ENCODE measurements at regions not wholly inside any gene's neighbourhood (a gene's known extent, or its start where the extent isn't known, plus 50 kb on each side); places are given as distances from the start of the nearest gene placed in this dataset.
"Not testable (repeated sequence)": the region's sequence is repeated elsewhere in the genome, so short reads cannot be mapped to it uniquely, and the experiment has no call there.

- not testable (repeated sequence) for H3K9me3 Mint-ChIP-seq, H3K4me3 Mint-ChIP-seq, DNase-seq, H3K27me3 Mint-ChIP-seq, H3K27ac Mint-ChIP-seq, H3K36me3 Mint-ChIP-seq
- peaks cover 22% of the 10 kb centered on the region for H3K4me1 Mint-ChIP-seq
- peak; percentile 33 for ATAC-seq (ENCODE audit: low read depth)
- POLR2A ChIA-PET = interaction anchor here (1.7 kb wide), 1 partner anchor 149 kb away, joined by 5 read pairs; no protein-coding TSS in a partner anchor
Observed at GRCh38 chr12:47365443-47366076, 285.8 kb upstream of the AMIGO2 start.

GRCh38 chr12:47364261-47364660 lies 284.5 kb upstream of the AMIGO2 start:
- no peak for DNase-seq
- no peak for ATAC-seq (ENCODE audit: low read depth)
- Mint-ChIP-seq H3K4me1 (peaks cover 30% of the 10 kb centered on the region), H3K27ac (no peak overlapping the region), H3K9me3 (peaks cover under 1% of the 10 kb centered on the region), H3K27me3 (no peaks in the 10 kb centered on the region), H3K4me3 (peak overlapping the region; percentile 21), H3K36me3 (peaks cover 5% of the 10 kb centered on the region)
- POLR2A ChIA-PET = interaction anchor here (0.6 to 4.8 kb wide), 6 partner anchors 24 to 284 kb away, joined by 3 to 32 read pairs (median 4); partner anchors contain the start of gene AMIGO2

GRCh38 chr12:47362126-47362705 lies 282.5 kb upstream of the AMIGO2 start:
- H3K9me3 Mint-ChIP-seq = peaks cover 5% of the 10 kb centered on the region
- POLR2A ChIA-PET = interaction anchor here (0.5 to 4.8 kb wide), 13 partner anchors 9 to 1854 kb away, joined by 3 to 32 read pairs (median 7); partner anchors contain the start of gene AMIGO2
- DNase-seq = no peak
- no peaks in the 10 kb centered on the region for H3K27me3 Mint-ChIP-seq
- peak overlapping the region; percentile 83 for H3K4me3 Mint-ChIP-seq
- H3K27ac Mint-ChIP-seq = peak overlapping the region; percentile 95
- H3K4me1 Mint-ChIP-seq = peaks cover 40% of the 10 kb centered on the region
- ATAC-seq (ENCODE audit: low read depth) = no peak
- H3K36me3 Mint-ChIP-seq = peaks cover 14% of the 10 kb centered on the region

- H3K9me3 Mint-ChIP-seq = peaks cover 5% of the 10 kb centered on the region
- ATAC-seq (ENCODE audit: low read depth) (peak; percentile 83), DNase-seq (peak; percentile 65)
- H3K27me3 Mint-ChIP-seq = no peaks in the 10 kb centered on the region
- peaks cover 44% of the 10 kb centered on the region for H3K4me1 Mint-ChIP-seq
- peak overlapping the region; percentile 95 for H3K27ac Mint-ChIP-seq
- H3K4me3 Mint-ChIP-seq = peak overlapping the region; percentile 83
- POLR2A ChIA-PET = interaction anchor here (0.5 to 4.8 kb wide), 14 partner anchors 9 to 1855 kb away, joined by 3 to 32 read pairs (median 8); no protein-coding TSS in a partner anchor
- peaks cover 17% of the 10 kb centered on the region for H3K36me3 Mint-ChIP-seq
Observed at GRCh38 chr12:47361389-47362021, 281.7 kb upstream of the AMIGO2 start.

- Mint-ChIP-seq H3K27ac (peak overlapping the region; percentile 95), H3K9me3 (peaks cover 5% of the 10 kb centered on the region), H3K4me3 (peak overlapping the region; percentile 83), H3K27me3 (no peaks in the 10 kb centered on the region), H3K36me3 (peaks cover 17% of the 10 kb centered on the region), H3K4me1 (peaks cover 50% of the 10 kb centered on the region)
- DNase-seq = no peak
- ATAC-seq (ENCODE audit: low read depth) = peak; percentile 43
- POLR2A ChIA-PET = interaction anchor here (0.7 to 4.8 kb wide), 12 partner anchors 8 to 989 kb away, joined by 3 to 32 read pairs (median 9); no protein-coding TSS in a partner anchor
Observed at GRCh38 chr12:47360771-47361388, 281.1 kb upstream of the AMIGO2 start.

GRCh38 chr12:47360093-47360480 lies 280.3 kb upstream of the AMIGO2 start:
- POLR2A ChIA-PET = interaction anchor here (1.5 to 4.8 kb wide), 6 partner anchors 31 to 149 kb away, joined by 7 to 32 read pairs (median 22); no protein-coding TSS in a partner anchor
- peaks cover 5% of the 10 kb centered on the region for H3K9me3 Mint-ChIP-seq
- peak overlapping the region; percentile 83 for H3K4me3 Mint-ChIP-seq
- peaks cover 55% of the 10 kb centered on the region for H3K4me1 Mint-ChIP-seq
- H3K27me3 Mint-ChIP-seq = no peaks in the 10 kb centered on the region
- peak overlapping the region; percentile 95 for H3K27ac Mint-ChIP-seq
- ATAC-seq (ENCODE audit: low read depth) = no peak
- no peak for DNase-seq
- peaks cover 18% of the 10 kb centered on the region for H3K36me3 Mint-ChIP-seq

- H3K27ac Mint-ChIP-seq = peak overlapping the region; percentile 95
- DNase-seq (no peak), ATAC-seq (ENCODE audit: low read depth) (no peak)
- peaks cover 5% of the 10 kb centered on the region for H3K9me3 Mint-ChIP-seq
- peaks cover 55% of the 10 kb centered on the region for H3K4me1 Mint-ChIP-seq
- H3K27me3 Mint-ChIP-seq = no peaks in the 10 kb centered on the region
- peaks cover 20% of the 10 kb centered on the region for H3K36me3 Mint-ChIP-seq
- H3K4me3 Mint-ChIP-seq = peak overlapping the region; percentile 20
- POLR2A ChIA-PET = interaction anchor here (1.5 to 4.8 kb wide), 5 partner anchors 37 to 149 kb away, joined by 7 to 32 read pairs (median 21); no protein-coding TSS in a partner anchor
Observed at GRCh38 chr12:47359310-47360092, 279.7 kb upstream of the AMIGO2 start.

- Mint-ChIP-seq H3K36me3 (peaks cover 31% of the 10 kb centered on the region), H3K27ac (peak overlapping the region; percentile 97), H3K9me3 (peaks cover 10% of the 10 kb centered on the region), H3K4me3 (peak overlapping the region; percentile 78), H3K4me1 (peaks cover 62% of the 10 kb centered on the region)
- POLR2A ChIA-PET = interaction anchor here (0.6 to 1.4 kb wide), 6 partner anchors 34 to 147 kb away, joined by 3 to 5 read pairs (median 3); no protein-coding TSS in a partner anchor
- not testable (repeated sequence) for DNase-seq; H3K27me3 Mint-ChIP-seq; ATAC-seq (ENCODE audit: low read depth)
Observed at GRCh38 chr12:47357006-47357405, 277.2 kb upstream of the AMIGO2 start.

- no peak for DNase-seq
- Mint-ChIP-seq H3K36me3 (peaks cover 34% of the 10 kb centered on the region), H3K27me3 (no peaks in the 10 kb centered on the region), H3K9me3 (peaks cover 10% of the 10 kb centered on the region), H3K4me3 (peak overlapping the region; percentile 78), H3K4me1 (peaks cover 61% of the 10 kb centered on the region), H3K27ac (peak overlapping the region; percentile 97)
- ATAC-seq (ENCODE audit: low read depth) = peak; percentile 21
- POLR2A ChIA-PET = interaction anchor here (1.0 to 1.4 kb wide), 6 partner anchors 35 to 146 kb away, joined by 3 to 5 read pairs (median 3); no protein-coding TSS in a partner anchor
Observed at GRCh38 chr12:47356129-47356700, 276.5 kb upstream of the AMIGO2 start.

GRCh38 chr12:47353508-47353907 lies 273.7 kb upstream of the AMIGO2 start:
- DNase-seq (no peak), ATAC-seq (ENCODE audit: low read depth) (no peak)
- Mint-ChIP-seq H3K27ac (peak overlapping the region; percentile 65), H3K36me3 (peaks cover 29% of the 10 kb centered on the region), H3K9me3 (peaks cover 8% of the 10 kb centered on the region), H3K4me1 (peaks cover 69% of the 10 kb centered on the region), H3K27me3 (no peaks in the 10 kb centered on the region), H3K4me3 (peak overlapping the region; percentile 72)
- POLR2A ChIA-PET = interaction anchor here (0.9 to 2.6 kb wide), 4 partner anchors 8 to 137 kb away, joined by 3 to 8 read pairs (median 3); no protein-coding TSS in a partner anchor

- Mint-ChIP-seq H3K9me3 (peaks cover 6% of the 10 kb centered on the region), H3K4me3 (peak overlapping the region; percentile 53), H3K4me1 (peaks cover 64% of the 10 kb centered on the region), H3K36me3 (peaks cover 23% of the 10 kb centered on the region), H3K27ac (peak overlapping the region; percentile 88), H3K27me3 (no peaks in the 10 kb centered on the region)
- ATAC-seq (ENCODE audit: low read depth) = no peak
- POLR2A ChIA-PET = interaction anchor here (2.6 kb wide), 1 partner anchor 10 kb away, joined by 8 read pairs; no protein-coding TSS in a partner anchor
- DNase-seq = no peak
Observed at GRCh38 chr12:47352067-47352466, 272.3 kb upstream of the AMIGO2 start.

GRCh38 chr12:47351526-47351925 lies 271.8 kb upstream of the AMIGO2 start:
- no peak for DNase-seq
- H3K27me3 Mint-ChIP-seq = no peaks in the 10 kb centered on the region
- no peak overlapping the region for H3K4me3 Mint-ChIP-seq
- H3K4me1 Mint-ChIP-seq = peaks cover 62% of the 10 kb centered on the region
- H3K27ac Mint-ChIP-seq = peak overlapping the region; percentile 60
- POLR2A ChIA-PET = interaction anchor here (2.6 kb wide), 1 partner anchor 10 kb away, joined by 8 read pairs; no protein-coding TSS in a partner anchor
- no peak for ATAC-seq (ENCODE audit: low read depth)
- peaks cover 20% of the 10 kb centered on the region for H3K36me3 Mint-ChIP-seq
- H3K9me3 Mint-ChIP-seq = peaks cover 6% of the 10 kb centered on the region

Measured in activated naive CD8-positive, alpha-beta T cell treated with anti-CD3 and anti-CD28 coated beads, Interleukin-2, amount 10 ng/mL, durations not matched to agents 7 days and 5 days (primary cell).